T-helper 9 cell (primary cell): ENCODE measurements at regions not wholly inside any gene's neighbourhood (a gene's known extent, or its start where the extent isn't known, plus 50 kb on each side); places are given as distances from the start of the nearest gene placed in this dataset.
"Not testable (repeated sequence)": the region's sequence is repeated elsewhere in the genome, so short reads cannot be mapped to it uniquely, and the experiment has no call there.

Experiments used
- DNase-seq: peaks from one replicate; pipeline ENCODE4 v3.0.0-alpha.2; 2020

GRCh38 chr2:147348931-147349555, 495.8 kb upstream of the ACVR2A start:
- no peak for DNase-seq

- no peak for DNase-seq
Observed at GRCh38 chr2:147346142-147346541, 498.7 kb upstream of the ACVR2A start.

GRCh38 chr2:147345246-147345645, 499.6 kb upstream of the ACVR2A start:
- DNase-seq, result no peak

GRCh38 chr2:147342329-147342728, 502.5 kb upstream of the ACVR2A start:
- DNase-seq, result no peak

- DNase-seq, result peak; percentile 39
Observed at GRCh38 chr2:147331790-147332419, 512.9 kb upstream of the ACVR2A start.

GRCh38 chr2:147330925-147331324, 513.9 kb upstream of the ACVR2A start:
- no peak for DNase-seq

- DNase-seq, result no peak
Observed at GRCh38 chr2:147327613-147328012, 517.2 kb upstream of the ACVR2A start.

GRCh38 chr2:147325990-147326389, 518.8 kb upstream of the ACVR2A start:
- DNase-seq, result no peak

GRCh38 chr2:147320146-147320545, 524.7 kb upstream of the ACVR2A start:
- no peak for DNase-seq

- no peak for DNase-seq
Observed at GRCh38 chr2:147311058-147311430, 533.8 kb upstream of the ACVR2A start.

- DNase-seq, result no peak
Observed at GRCh38 chr2:147310335-147311057, 534.3 kb upstream of the ACVR2A start.

- DNase-seq, result no peak
Observed at GRCh38 chr2:147297820-147298219, 547.0 kb upstream of the ACVR2A start.

- no peak for DNase-seq
Observed at GRCh38 chr2:147294825-147295392, 549.9 kb upstream of the ACVR2A start.

GRCh38 chr2:147293991-147294824, 550.6 kb upstream of the ACVR2A start:
- no peak for DNase-seq

GRCh38 chr2:147288131-147288530, 556.7 kb upstream of the ACVR2A start:
- DNase-seq, result no peak

GRCh38 chr2:147275943-147276342, 568.9 kb upstream of the ACVR2A start:
- no peak for DNase-seq

GRCh38 chr2:147273628-147274027, 571.2 kb upstream of the ACVR2A start:
- no peak for DNase-seq

GRCh38 chr2:147273106-147273505, 571.7 kb upstream of the ACVR2A start:
- no peak for DNase-seq

GRCh38 chr2:147269581-147269980, 575.2 kb upstream of the ACVR2A start:
- not testable (repeated sequence) for DNase-seq

- DNase-seq, result no peak
Observed at GRCh38 chr2:147260241-147260640, 584.6 kb upstream of the ACVR2A start.

GRCh38 chr2:147255812-147256211, 589.0 kb upstream of the ACVR2A start:
- no peak for DNase-seq

GRCh38 chr2:147250652-147251356, 594.0 kb upstream of the ACVR2A start:
- no peak for DNase-seq
